Neural cell (in vitro differentiated cells): ENCODE measurements at regions not wholly inside any gene's neighbourhood (a gene's known extent, or its start where the extent isn't known, plus 50 kb on each side); places are given as distances from the start of the nearest gene placed in this dataset.

Experiments
- CTCF ChIP-seq: fragments of 450-650 bp; IDR thresholded peaks from 2 replicates; pipeline ENCODE4 v1.5.1; 2014; ENCODE audit warnings: antibody characterized with exemption, mild to moderate bottlenecking, moderate library complexity; ENCODE audit not compliant: poor library complexity, severe bottlenecking
- POLR2AphosphoS5 ChIP-seq: IDR thresholded peaks from 2 replicates; pipeline ENCODE4 v1.6.1; 2012
- SMC3 ChIP-seq: fragments of 450-650 bp; conservative IDR thresholded peaks from 2 replicates; pipeline ENCODE4 v1.6.1; 2014; ENCODE audit warnings: antibody characterized with exemption, mild to moderate bottlenecking, moderate library complexity; ENCODE audit not compliant: poor library complexity
- TAF1 ChIP-seq: IDR thresholded peaks from 2 replicates; pipeline ENCODE4 v1.6.1; 2012; ENCODE audit warnings: low read depth
- TF ChIP-seq, protein P1 (sequence below): IDR thresholded peaks from 2 replicates; pipeline ENCODE4 v1.6.1; 2012; ENCODE audit warnings: borderline replicate concordance

DNA sequence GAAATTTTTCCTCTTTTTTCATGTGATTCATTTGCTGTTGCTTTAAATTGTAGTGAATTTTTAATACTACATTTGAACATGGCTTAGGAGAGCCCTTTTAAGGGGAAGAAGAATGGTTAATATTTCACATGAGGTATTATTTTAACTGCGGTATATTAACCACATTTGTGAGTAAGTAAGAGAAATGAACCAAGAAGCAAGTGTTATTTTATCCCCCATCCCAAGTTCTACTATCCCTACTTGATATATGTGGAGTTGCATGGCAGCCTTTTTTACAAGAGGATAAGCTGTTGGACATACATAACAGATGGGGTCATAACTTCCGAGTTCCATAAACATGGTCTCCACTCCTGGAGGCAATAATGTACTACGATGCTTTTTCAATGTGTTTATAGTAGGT is 623.3 kb downstream of the LRFN5 start:
- TF ChIP-seq SMC3 (no peak), POLR2AphosphoS5 (no peak), CTCF (no peak), TAF1 (no peak)
- TF ChIP-seq, protein P1, sequence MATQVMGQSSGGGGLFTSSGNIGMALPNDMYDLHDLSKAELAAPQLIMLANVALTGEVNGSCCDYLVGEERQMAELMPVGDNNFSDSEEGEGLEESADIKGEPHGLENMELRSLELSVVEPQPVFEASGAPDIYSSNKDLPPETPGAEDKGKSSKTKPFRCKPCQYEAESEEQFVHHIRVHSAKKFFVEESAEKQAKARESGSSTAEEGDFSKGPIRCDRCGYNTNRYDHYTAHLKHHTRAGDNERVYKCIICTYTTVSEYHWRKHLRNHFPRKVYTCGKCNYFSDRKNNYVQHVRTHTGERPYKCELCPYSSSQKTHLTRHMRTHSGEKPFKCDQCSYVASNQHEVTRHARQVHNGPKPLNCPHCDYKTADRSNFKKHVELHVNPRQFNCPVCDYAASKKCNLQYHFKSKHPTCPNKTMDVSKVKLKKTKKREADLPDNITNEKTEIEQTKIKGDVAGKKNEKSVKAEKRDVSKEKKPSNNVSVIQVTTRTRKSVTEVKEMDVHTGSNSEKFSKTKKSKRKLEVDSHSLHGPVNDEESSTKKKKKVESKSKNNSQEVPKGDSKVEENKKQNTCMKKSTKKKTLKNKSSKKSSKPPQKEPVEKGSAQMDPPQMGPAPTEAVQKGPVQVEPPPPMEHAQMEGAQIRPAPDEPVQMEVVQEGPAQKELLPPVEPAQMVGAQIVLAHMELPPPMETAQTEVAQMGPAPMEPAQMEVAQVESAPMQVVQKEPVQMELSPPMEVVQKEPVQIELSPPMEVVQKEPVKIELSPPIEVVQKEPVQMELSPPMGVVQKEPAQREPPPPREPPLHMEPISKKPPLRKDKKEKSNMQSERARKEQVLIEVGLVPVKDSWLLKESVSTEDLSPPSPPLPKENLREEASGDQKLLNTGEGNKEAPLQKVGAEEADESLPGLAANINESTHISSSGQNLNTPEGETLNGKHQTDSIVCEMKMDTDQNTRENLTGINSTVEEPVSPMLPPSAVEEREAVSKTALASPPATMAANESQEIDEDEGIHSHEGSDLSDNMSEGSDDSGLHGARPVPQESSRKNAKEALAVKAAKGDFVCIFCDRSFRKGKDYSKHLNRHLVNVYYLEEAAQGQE = no peak
